ENCODE measurements at regions not wholly inside any gene's neighbourhood (a gene's known extent, or its start where the extent isn't known, plus 50 kb on each side); places are given as distances from the start of the nearest gene placed in this dataset.

- no peak overlapping the region for H3K4me3 ChIP-seq (replicated peaks in 1 of 2; ENCODE audit: low read depth in 2 of 2, low read length in 2 of 2)
- no peak for DNase-seq (ENCODE audit: low read depth in 2 of 2)
- no peak for TF ChIP-seq CTCF (IDR thresholded peaks at IDR 0.05; ENCODE audit: low read depth, low read length)
Observed at GRCh38 chr11:98600786-98601773, 419.7 kb upstream of the CNTN5 start.

GRCh38 chr11:98616098-98616655, 404.6 kb upstream of the CNTN5 start:
- no peak overlapping the region for H3K4me3 ChIP-seq (replicated peaks in 1 of 2; ENCODE audit: low read depth in 2 of 2, low read length in 2 of 2)
- peak in 1 of 2 donors; percentile 43 for DNase-seq (ENCODE audit: low read depth in 2 of 2)
- no peak for TF ChIP-seq CTCF (IDR thresholded peaks at IDR 0.05; ENCODE audit: low read depth, low read length)

- no peak for DNase-seq (ENCODE audit: low read depth in 2 of 2)
- no peak for TF ChIP-seq CTCF (IDR thresholded peaks at IDR 0.05; ENCODE audit: low read depth, low read length)
- no peak overlapping the region for H3K4me3 ChIP-seq (replicated peaks in 1 of 2; ENCODE audit: low read depth in 2 of 2, low read length in 2 of 2)
Observed at GRCh38 chr11:98621767-98622166, 399.0 kb upstream of the CNTN5 start.

DNA sequence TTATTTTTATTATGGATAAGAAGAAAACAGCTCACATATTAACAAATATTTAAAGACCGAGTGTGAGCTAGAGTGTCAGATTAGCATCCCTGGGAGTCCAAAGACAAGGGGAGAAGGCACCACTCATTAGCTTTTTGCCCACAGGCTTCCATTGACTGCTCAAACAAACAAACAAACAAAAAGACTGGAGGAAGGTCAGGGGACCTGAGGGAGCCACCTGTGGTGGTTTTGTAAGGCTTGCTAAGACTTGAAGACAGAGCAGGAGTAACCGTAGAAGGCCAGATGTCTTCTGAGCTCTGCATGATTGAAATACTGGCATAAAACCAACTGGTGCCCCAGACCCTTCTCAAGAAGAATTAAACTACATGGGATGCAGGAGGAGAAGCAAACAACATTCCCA, 395.2 kb upstream of the CNTN5 start:
- DNase-seq (ENCODE audit: low read depth in 2 of 2): no peak
- TF ChIP-seq CTCF (IDR thresholded peaks at IDR 0.05; ENCODE audit: low read depth, low read length): no peak
- H3K4me3 ChIP-seq (replicated peaks in 1 of 2; ENCODE audit: low read depth in 2 of 2, low read length in 2 of 2): no peak overlapping the region

- H3K4me3 ChIP-seq (replicated peaks in 1 of 2; ENCODE audit: low read depth in 2 of 2, low read length in 2 of 2): no peak overlapping the region
- no peak for TF ChIP-seq CTCF (IDR thresholded peaks at IDR 0.05; ENCODE audit: low read depth, low read length)
- no peak for DNase-seq (ENCODE audit: low read depth in 2 of 2)
Observed at GRCh38 chr11:98630736-98631135, 390.0 kb upstream of the CNTN5 start.

- no peak overlapping the region for H3K4me3 ChIP-seq (replicated peaks in 1 of 2; ENCODE audit: low read depth in 2 of 2, low read length in 2 of 2)
- no peak for DNase-seq (ENCODE audit: low read depth in 2 of 2)
- no peak for TF ChIP-seq CTCF (IDR thresholded peaks at IDR 0.05; ENCODE audit: low read depth, low read length)
Observed at GRCh38 chr11:98657711-98658110, 363.0 kb upstream of the CNTN5 start.
